22Rv1 (cell line): ENCODE measurements at regions not wholly inside any gene's neighbourhood (a gene's known extent, or its start where the extent isn't known, plus 50 kb on each side); places are given as distances from the start of the nearest gene placed in this dataset.

Source experiments
- H3K27ac ChIP-seq: fragments of 450-650 bp; 2 replicates; pipeline ENCODE4 v1.5.1; 2017
- CTCF ChIP-seq: fragments of 450-650 bp; IDR thresholded peaks from 2 replicates; pipeline ENCODE4 v1.5.1; 2017; ENCODE audit warnings: mild to moderate bottlenecking
- ZFX ChIP-seq: fragments of 450-650 bp; IDR thresholded peaks from 2 replicates; pipeline ENCODE4 v1.6.1; 2017; ENCODE audit warnings: antibody characterized with exemption, borderline replicate concordance

- H3K27ac ChIP-seq, result no peak overlapping the region
- no peak for TF ChIP-seq CTCF
- no peak for TF ChIP-seq ZFX
Observed at GRCh38 chr3:146331967-146332366, 81.1 kb upstream of the PLSCR4 start.

- no peak overlapping the region for H3K27ac ChIP-seq
- peak; percentile 59 for TF ChIP-seq CTCF
- TF ChIP-seq ZFX, result no peak
Observed at GRCh38 chr3:146326875-146327543, 76.1 kb upstream of the PLSCR4 start.

GRCh38 chr3:146325170-146325569 is 74.3 kb upstream of the PLSCR4 start:
- TF ChIP-seq CTCF, result no peak
- TF ChIP-seq ZFX, result no peak

GRCh38 chr3:146322216-146322817 is 71.4 kb upstream of the PLSCR4 start:
- no peak for TF ChIP-seq CTCF
- no peak for TF ChIP-seq ZFX
- no peak overlapping the region for H3K27ac ChIP-seq

More at GRCh38 chr3:146325170-146325569, 74.3 kb upstream of the PLSCR4 start:
- H3K27ac ChIP-seq, result no peak overlapping the region

- no peak overlapping the region for H3K27ac ChIP-seq
- TF ChIP-seq CTCF, result no peak
- no peak for TF ChIP-seq ZFX
Observed at GRCh38 chr3:146314871-146315270, 64.0 kb upstream of the PLSCR4 start.

GRCh38 chr3:146313746-146314111 is 62.8 kb upstream of the PLSCR4 start:
- H3K27ac ChIP-seq, result no peak overlapping the region
- TF ChIP-seq CTCF (no peak), ZFX (no peak)

GRCh38 chr3:146313031-146313745 is 62.3 kb upstream of the PLSCR4 start:
- TF ChIP-seq ZFX, result no peak
- no peak for TF ChIP-seq CTCF
- H3K27ac ChIP-seq, result no peak overlapping the region
